ENCODE measurements at regions not wholly inside any gene's neighbourhood (a gene's known extent, or its start where the extent isn't known, plus 50 kb on each side); places are given as distances from the start of the nearest gene placed in this dataset.

- H3K27ac Mint-ChIP-seq (ENCODE audit: unreplicated experiment) = no peak overlapping the region
- no peak for DNase-seq (ENCODE audit: low read depth, low spot score)
- H3K36me3 Mint-ChIP-seq (ENCODE audit: low read depth) = no peaks in the 10 kb centered on the region
- peaks cover 11% of the 10 kb centered on the region for H3K9me3 Mint-ChIP-seq
- no peak overlapping the region for H3K4me3 Mint-ChIP-seq
- no peaks in the 10 kb centered on the region for H3K4me1 Mint-ChIP-seq
- TF ChIP-seq, protein P1, sequence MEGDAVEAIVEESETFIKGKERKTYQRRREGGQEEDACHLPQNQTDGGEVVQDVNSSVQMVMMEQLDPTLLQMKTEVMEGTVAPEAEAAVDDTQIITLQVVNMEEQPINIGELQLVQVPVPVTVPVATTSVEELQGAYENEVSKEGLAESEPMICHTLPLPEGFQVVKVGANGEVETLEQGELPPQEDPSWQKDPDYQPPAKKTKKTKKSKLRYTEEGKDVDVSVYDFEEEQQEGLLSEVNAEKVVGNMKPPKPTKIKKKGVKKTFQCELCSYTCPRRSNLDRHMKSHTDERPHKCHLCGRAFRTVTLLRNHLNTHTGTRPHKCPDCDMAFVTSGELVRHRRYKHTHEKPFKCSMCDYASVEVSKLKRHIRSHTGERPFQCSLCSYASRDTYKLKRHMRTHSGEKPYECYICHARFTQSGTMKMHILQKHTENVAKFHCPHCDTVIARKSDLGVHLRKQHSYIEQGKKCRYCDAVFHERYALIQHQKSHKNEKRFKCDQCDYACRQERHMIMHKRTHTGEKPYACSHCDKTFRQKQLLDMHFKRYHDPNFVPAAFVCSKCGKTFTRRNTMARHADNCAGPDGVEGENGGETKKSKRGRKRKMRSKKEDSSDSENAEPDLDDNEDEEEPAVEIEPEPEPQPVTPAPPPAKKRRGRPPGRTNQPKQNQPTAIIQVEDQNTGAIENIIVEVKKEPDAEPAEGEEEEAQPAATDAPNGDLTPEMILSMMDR (conservative IDR thresholded peaks at IDR 0.05) = no peak
- no peaks in the 10 kb centered on the region for H3K27me3 Mint-ChIP-seq (ENCODE audit: low read depth)
Observed at GRCh38 chr3:3346556-3346955, 167.1 kb upstream of the CRBN start.

DNA sequence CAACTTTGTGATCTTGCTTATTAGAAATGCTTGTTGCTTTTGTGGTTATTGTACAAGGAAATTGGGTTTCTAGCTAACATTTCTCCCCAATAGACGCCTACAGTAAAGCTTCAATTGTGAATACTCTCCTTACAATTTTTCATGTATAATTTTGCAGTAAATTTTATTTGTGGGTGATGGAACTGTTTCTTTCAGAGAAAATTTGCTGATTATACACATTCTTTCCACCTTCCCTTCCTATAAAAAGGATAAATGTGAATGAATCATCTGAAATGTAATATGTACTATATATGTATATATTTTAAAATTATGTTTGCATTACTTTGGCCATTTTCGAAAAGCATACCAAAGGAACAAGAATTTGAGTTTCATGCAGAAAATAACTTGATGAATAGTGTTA, 162.7 kb upstream of the CRBN start:
- H3K36me3 Mint-ChIP-seq (ENCODE audit: low read depth) = no peaks in the 10 kb centered on the region
- H3K27ac Mint-ChIP-seq (ENCODE audit: unreplicated experiment) = no peak overlapping the region
- DNase-seq (ENCODE audit: low read depth, low spot score) = no peak
- no peak overlapping the region for H3K4me3 Mint-ChIP-seq
- no peaks in the 10 kb centered on the region for H3K27me3 Mint-ChIP-seq (ENCODE audit: low read depth)
- TF ChIP-seq, protein P1 (conservative IDR thresholded peaks at IDR 0.05) = no peak
- peaks cover 6% of the 10 kb centered on the region for H3K4me1 Mint-ChIP-seq
- peaks cover 5% of the 10 kb centered on the region for H3K9me3 Mint-ChIP-seq

GRCh38 chr3:3340965-3341895, 161.7 kb upstream of the CRBN start:
- Mint-ChIP-seq H3K4me3 (no peak overlapping the region), H3K36me3 (ENCODE audit: low read depth) (no peaks in the 10 kb centered on the region), H3K4me1 (peaks cover 6% of the 10 kb centered on the region), H3K9me3 (peaks cover 5% of the 10 kb centered on the region), H3K27ac (ENCODE audit: unreplicated experiment) (no peak overlapping the region), H3K27me3 (ENCODE audit: low read depth) (no peaks in the 10 kb centered on the region)
- DNase-seq (ENCODE audit: low read depth, low spot score) = no peak
- TF ChIP-seq, protein P1 (conservative IDR thresholded peaks at IDR 0.05) = no peak

DNA sequence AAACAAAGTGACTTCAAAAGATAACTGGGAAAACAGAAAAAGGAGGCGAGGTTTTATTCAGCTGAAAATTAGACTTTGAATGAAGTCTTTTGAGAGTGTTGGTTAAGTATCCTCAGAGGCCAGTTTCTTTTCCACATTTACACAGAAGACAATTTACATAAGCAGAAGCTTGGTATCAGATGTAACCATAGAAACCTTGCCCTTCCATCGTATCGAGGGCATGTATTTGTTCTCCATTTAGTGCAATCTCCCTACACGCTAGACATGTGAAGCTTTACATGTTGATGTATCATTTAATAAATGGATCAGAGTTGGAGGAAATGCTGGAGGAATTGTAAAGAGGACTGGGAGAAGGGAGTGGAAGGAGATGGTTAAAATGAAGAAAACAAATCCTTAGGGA, 161.0 kb upstream of the CRBN start:
- Mint-ChIP-seq H3K27me3 (ENCODE audit: low read depth) (no peaks in the 10 kb centered on the region), H3K36me3 (ENCODE audit: low read depth) (no peaks in the 10 kb centered on the region), H3K4me1 (peaks cover 9% of the 10 kb centered on the region), H3K9me3 (peaks cover 5% of the 10 kb centered on the region), H3K27ac (ENCODE audit: unreplicated experiment) (no peak overlapping the region), H3K4me3 (no peak overlapping the region)
- TF ChIP-seq, protein P1 (conservative IDR thresholded peaks at IDR 0.05) = no peak
- no peak for DNase-seq (ENCODE audit: low read depth, low spot score)

- peaks cover 9% of the 10 kb centered on the region for H3K4me1 Mint-ChIP-seq
- H3K4me3 Mint-ChIP-seq = no peak overlapping the region
- no peaks in the 10 kb centered on the region for H3K27me3 Mint-ChIP-seq (ENCODE audit: low read depth)
Observed at GRCh38 chr3:3335903-3336302, 156.4 kb upstream of the CRBN start.

More at GRCh38 chr3:3335903-3336302, 156.4 kb upstream of the CRBN start:
- Mint-ChIP-seq H3K27ac (ENCODE audit: unreplicated experiment) (no peak overlapping the region), H3K9me3 (peaks cover 2% of the 10 kb centered on the region), H3K36me3 (ENCODE audit: low read depth) (no peaks in the 10 kb centered on the region)
- DNase-seq (ENCODE audit: low read depth, low spot score) = no peak
- TF ChIP-seq, protein P1 (conservative IDR thresholded peaks at IDR 0.05) = no peak
